ENCODE measurements at regions not wholly inside any gene's neighbourhood (a gene's known extent, or its start where the extent isn't known, plus 50 kb on each side); places are given as distances from the start of the nearest gene placed in this dataset.
"Not testable (repeated sequence)": the region's sequence is repeated elsewhere in the genome, so short reads cannot be mapped to it uniquely, and the experiment has no call there.

- H3K4me3 ChIP-seq (ENCODE audit: low read length): peak overlapping the region; percentile 16
- no peak overlapping the region for H3K18ac ChIP-seq (ENCODE audit: low read length)
- H3K9ac ChIP-seq (ENCODE audit: low read length): no peak overlapping the region
- no peak for DNase-seq
- H2AK5ac ChIP-seq (ENCODE audit: low read length): no peak overlapping the region
- H3K4ac ChIP-seq (ENCODE audit: low read depth, low read length): no peak overlapping the region
- H3K4me1 ChIP-seq (ENCODE audit: control insufficient read depth, low read depth, low read length): no peaks in the 10 kb centered on the region
- H3K23ac ChIP-seq (ENCODE audit: low read length): no peak overlapping the region
- H2BK5ac ChIP-seq (ENCODE audit: low read length): no peak overlapping the region
- no peaks in the 10 kb centered on the region for H3K27me3 ChIP-seq (ENCODE audit: insufficient read depth, low read length, poor library complexity)
- no peak overlapping the region for H3K56ac ChIP-seq (ENCODE audit: low read length)
- no peak overlapping the region for H2BK15ac ChIP-seq (replicated peaks; ENCODE audit: low read depth)
- no peak overlapping the region for H2BK120ac ChIP-seq (ENCODE audit: low read depth, low read length)
- H3K27ac ChIP-seq (ENCODE audit: low read depth, low read length): no peak overlapping the region
- no peak overlapping the region for H4K5ac ChIP-seq (ENCODE audit: low read length)
- no peak overlapping the region for H3K4me2 ChIP-seq (ENCODE audit: low read length)
- no CpG with 5 or more reads among the region's 11 CpGs for WGBS (ENCODE audit: extremely low coverage, insufficient coverage, low lambda C conversion rate)
- H3K36me3 ChIP-seq (ENCODE audit: control insufficient read depth, insufficient read depth, low read length): no peaks in the 10 kb centered on the region
- no peaks in the 10 kb centered on the region for H3K79me2 ChIP-seq (ENCODE audit: control insufficient read depth, insufficient read depth, low read length)
- H3K79me1 ChIP-seq (ENCODE audit: low read length): no peaks in the 10 kb centered on the region
- H4K8ac ChIP-seq (ENCODE audit: low read depth, low read length): no peak overlapping the region
Measured at GRCh38 chr19:22526661-22527272, 104.6 kb upstream of the ZNF98 start.

- no peak overlapping the region for H4K8ac ChIP-seq (ENCODE audit: low read depth, low read length)
- H3K27me3 ChIP-seq (ENCODE audit: insufficient read depth, low read length, poor library complexity): no peaks in the 10 kb centered on the region
- no peak overlapping the region for H3K9ac ChIP-seq (ENCODE audit: low read length)
- no peak overlapping the region for H3K4ac ChIP-seq (ENCODE audit: low read depth, low read length)
- DNase-seq: no peak
- no peak overlapping the region for H2BK5ac ChIP-seq (ENCODE audit: low read length)
- H3K4me1 ChIP-seq (ENCODE audit: control insufficient read depth, low read depth, low read length): no peaks in the 10 kb centered on the region
- no peak overlapping the region for H3K4me3 ChIP-seq (ENCODE audit: low read length)
- H3K18ac ChIP-seq (ENCODE audit: low read length): no peak overlapping the region
- H3K23ac ChIP-seq (ENCODE audit: low read length): no peak overlapping the region
- H3K36me3 ChIP-seq (ENCODE audit: control insufficient read depth, insufficient read depth, low read length): no peaks in the 10 kb centered on the region
- no peak overlapping the region for H3K56ac ChIP-seq (ENCODE audit: low read length)
- H2BK15ac ChIP-seq (replicated peaks; ENCODE audit: low read depth): no peak overlapping the region
- WGBS (ENCODE audit: extremely low coverage, insufficient coverage, low lambda C conversion rate): no CpG with 5 or more reads among the region's 4 CpGs
- H3K79me2 ChIP-seq (ENCODE audit: control insufficient read depth, insufficient read depth, low read length): no peaks in the 10 kb centered on the region
- no peak overlapping the region for H3K4me2 ChIP-seq (ENCODE audit: low read length)
- no peak overlapping the region for H2AK5ac ChIP-seq (ENCODE audit: low read length)
- no peaks in the 10 kb centered on the region for H3K79me1 ChIP-seq (ENCODE audit: low read length)
- H4K5ac ChIP-seq (ENCODE audit: low read length): no peak overlapping the region
- no peak overlapping the region for H2BK120ac ChIP-seq (ENCODE audit: low read depth, low read length)
- H3K27ac ChIP-seq (ENCODE audit: low read depth, low read length): no peak overlapping the region
Measured at GRCh38 chr19:22523940-22524339, 101.8 kb upstream of the ZNF98 start.

- no CpG with 5 or more reads among the region's 13 CpGs for whole genome bisulfite sequencing (ENCODE audit: extremely low coverage, insufficient coverage, low lambda C conversion rate)
- H3K4ac ChIP-seq (ENCODE audit: low read depth, low read length); H3K23ac ChIP-seq (ENCODE audit: low read length); H3K79me2 ChIP-seq (ENCODE audit: control insufficient read depth, insufficient read depth, low read length); H3K18ac ChIP-seq (ENCODE audit: low read length); H2BK15ac ChIP-seq (replicated peaks; ENCODE audit: low read depth); H4K8ac ChIP-seq (ENCODE audit: low read depth, low read length); H3K79me1 ChIP-seq (ENCODE audit: low read length); H3K4me2 ChIP-seq (ENCODE audit: low read length); H3K9ac ChIP-seq (ENCODE audit: low read length); H2BK5ac ChIP-seq (ENCODE audit: low read length); H3K4me3 ChIP-seq (ENCODE audit: low read length); H3K27ac ChIP-seq (ENCODE audit: low read depth, low read length); H3K27me3 ChIP-seq (ENCODE audit: insufficient read depth, low read length, poor library complexity); H4K5ac ChIP-seq (ENCODE audit: low read length); H3K36me3 ChIP-seq (ENCODE audit: control insufficient read depth, insufficient read depth, low read length); DNase-seq; H2BK120ac ChIP-seq (ENCODE audit: low read depth, low read length); H2AK5ac ChIP-seq (ENCODE audit: low read length); H3K4me1 ChIP-seq (ENCODE audit: control insufficient read depth, low read depth, low read length); H3K56ac ChIP-seq (ENCODE audit: low read length): not testable (repeated sequence)
Measured at GRCh38 chr19:22519562-22519961, 97.4 kb upstream of the ZNF98 start.

- Histone ChIP-seq H2BK15ac (replicated peaks; ENCODE audit: low read depth) (no peak overlapping the region), H3K27ac (ENCODE audit: low read depth, low read length) (no peak overlapping the region), H2BK120ac (ENCODE audit: low read depth, low read length) (no peak overlapping the region), H4K8ac (ENCODE audit: low read depth, low read length) (no peak overlapping the region), H3K4me3 (ENCODE audit: low read length) (no peak overlapping the region), H3K18ac (ENCODE audit: low read length) (no peak overlapping the region), H3K36me3 (ENCODE audit: control insufficient read depth, insufficient read depth, low read length) (no peaks in the 10 kb centered on the region), H3K23ac (ENCODE audit: low read length) (no peak overlapping the region), H3K27me3 (ENCODE audit: insufficient read depth, low read length, poor library complexity) (no peaks in the 10 kb centered on the region), H3K4ac (ENCODE audit: low read depth, low read length) (no peak overlapping the region), H3K79me1 (ENCODE audit: low read length) (no peaks in the 10 kb centered on the region), H3K4me2 (ENCODE audit: low read length) (no peak overlapping the region), H2AK5ac (ENCODE audit: low read length) (no peak overlapping the region), H2BK5ac (ENCODE audit: low read length) (no peak overlapping the region), H3K56ac (ENCODE audit: low read length) (no peak overlapping the region), H3K9ac (ENCODE audit: low read length) (no peak overlapping the region), H4K5ac (ENCODE audit: low read length) (no peak overlapping the region), H3K4me1 (ENCODE audit: control insufficient read depth, low read depth, low read length) (no peaks in the 10 kb centered on the region), H3K79me2 (ENCODE audit: control insufficient read depth, insufficient read depth, low read length) (no peaks in the 10 kb centered on the region)
- no CpG with 5 or more reads among the region's 14 CpGs for WGBS (ENCODE audit: extremely low coverage, insufficient coverage, low lambda C conversion rate)
- DNase-seq: no peak
Measured at GRCh38 chr19:22519152-22519551, 97.0 kb upstream of the ZNF98 start.

GRCh38 chr19:22517496-22518411 lies 95.6 kb upstream of the ZNF98 start:
- no peak overlapping the region for H3K9ac ChIP-seq (ENCODE audit: low read length)
- no peak overlapping the region for H3K27ac ChIP-seq (ENCODE audit: low read depth, low read length)
- H2BK120ac ChIP-seq (ENCODE audit: low read depth, low read length): no peak overlapping the region
- H3K18ac ChIP-seq (ENCODE audit: low read length): no peak overlapping the region
- H4K5ac ChIP-seq (ENCODE audit: low read length): no peak overlapping the region
- no peak overlapping the region for H4K8ac ChIP-seq (ENCODE audit: low read depth, low read length)
- no peaks in the 10 kb centered on the region for H3K27me3 ChIP-seq (ENCODE audit: insufficient read depth, low read length, poor library complexity)
- H3K4ac ChIP-seq (ENCODE audit: low read depth, low read length): no peak overlapping the region
- no peak for DNase-seq
- H3K4me3 ChIP-seq (ENCODE audit: low read length): no peak overlapping the region
- H2BK5ac ChIP-seq (ENCODE audit: low read length): no peak overlapping the region
- no CpG with 5 or more reads among the region's 79 CpGs for WGBS (ENCODE audit: extremely low coverage, insufficient coverage, low lambda C conversion rate)
- no peak overlapping the region for H2AK5ac ChIP-seq (ENCODE audit: low read length)
- no peaks in the 10 kb centered on the region for H3K79me2 ChIP-seq (ENCODE audit: control insufficient read depth, insufficient read depth, low read length)
- no peak overlapping the region for H3K4me2 ChIP-seq (ENCODE audit: low read length)
- no peaks in the 10 kb centered on the region for H3K36me3 ChIP-seq (ENCODE audit: control insufficient read depth, insufficient read depth, low read length)
- H3K23ac ChIP-seq (ENCODE audit: low read length): no peak overlapping the region
- no peak overlapping the region for H2BK15ac ChIP-seq (replicated peaks; ENCODE audit: low read depth)
- no peaks in the 10 kb centered on the region for H3K4me1 ChIP-seq (ENCODE audit: control insufficient read depth, low read depth, low read length)
- H3K79me1 ChIP-seq (ENCODE audit: low read length): no peaks in the 10 kb centered on the region
- no peak overlapping the region for H3K56ac ChIP-seq (ENCODE audit: low read length)

All from mesendoderm (in vitro differentiated cells).